HCT116 (cell line): ENCODE measurements at regions not wholly inside any gene's neighbourhood (a gene's known extent, or its start where the extent isn't known, plus 50 kb on each side); places are given as distances from the start of the nearest gene placed in this dataset.

Experiments used
- ATAC-seq: fragments of 200-7000 bp; cut with Tn5 transposase; 2 replicates; pipeline ENCODE4 v1.9.1; 2020; ENCODE audit warnings: mild to moderate bottlenecking, moderate library complexity
- BruUV-seq: library from RNA; stranded (reverse); fragments of 400-500 nt; replicated peaks from 2 replicates; lab custom pipeline; 2021; lab: Mats Ljungman, UMichigan
- CTCF ChIA-PET: fragments of 300-600 bp; sonication (Branson Sonifier 250); formaldehyde crosslinking; loops from one replicate; lab custom pipeline; 2021; ENCODE audit warnings: antibody characterized with exemption; lab: Charles Lee
- POLR2A ChIA-PET: fragments of 300-600, 350-600 bp; sonication (Branson Sonifier 250); formaldehyde crosslinking; loops from one replicate; lab custom pipeline; 2021; ENCODE audit warnings: antibody characterized with exemption; lab: Charles Lee
- RAD21 ChIA-PET, 2 experiments: fragments of 300-600 bp; sonication (Branson Sonifier 250); formaldehyde crosslinking; loops; one replicate each; lab custom pipeline; 2023; ENCODE audit warnings: low total read pairs in 2 of 2; ENCODE audit not compliant: uncharacterized antibody in 2 of 2, unreplicated experiment in 2 of 2, low non-redundant PET in 1 of 2; lab: Charles Lee
- DNase-seq: peaks from one replicate; pipeline ENCODE4 v3.0.0-alpha.2; 2010; ENCODE audit warnings: low read depth, low spot score
- H2AFZ ChIP-seq: fragments of 200-600 bp; shearing (Covaris generic), sonication (generic); 2 replicates; pipeline ENCODE4 v1.6.1; 2017; ENCODE audit warnings: low read depth, mixed run types, mixed read lengths, antibody characterized with exemption, low read length; ENCODE audit not compliant: poor library complexity, severe bottlenecking
- H3K27ac ChIP-seq: 2 replicates; pipeline ENCODE4 v1.5.1; 2012; ENCODE audit warnings: low read depth, low read length
- H3K27me3 ChIP-seq: fragments of 200-600 bp; sonication (generic); 2 replicates; pipeline ENCODE4 v1.6.1; 2016; ENCODE audit warnings: mixed run types, low read length, mixed read lengths; ENCODE audit not compliant: insufficient read depth
- H3K36me3 ChIP-seq, 2 experiments: fragments of 200-500 bp in 1 of 2; fragments of 200-600 bp in 1 of 2; sonication (Bioruptor generic) in 1 of 2; sonication (generic) in 1 of 2; 2 replicates each; pipeline versions ENCODE4 v1.5.1 to v1.6.1; 2014 to 2016; ENCODE audit warnings: low read length in 2 of 2, inconsistent platforms in 1 of 2, mixed read lengths in 1 of 2, mixed run types in 1 of 2; ENCODE audit not compliant: insufficient read depth in 2 of 2, control insufficient read depth in 1 of 2
- H3K4me1 ChIP-seq, 2 experiments: fragments of 200-600 bp in 1 of 2; sonication (generic) in 1 of 2; 2 replicates each; pipeline versions ENCODE4 v1.5.1 to v1.6.1; 2012 to 2017; ENCODE audit warnings: low read length in 2 of 2, inconsistent platforms in 1 of 2, mild to moderate bottlenecking in 1 of 2, mixed read lengths in 1 of 2, mixed run types in 1 of 2, moderate library complexity in 1 of 2; ENCODE audit not compliant: insufficient read depth in 2 of 2, control insufficient read depth in 1 of 2
- H3K4me2 ChIP-seq: fragments of 200-600 bp; sonication (generic); 2 replicates; pipeline ENCODE4 v1.6.1; 2017; ENCODE audit warnings: mixed run types, low read length, mixed read lengths
- H3K4me3 ChIP-seq, 2 experiments: fragments of 200-600 bp in 1 of 2; sonication (generic) in 1 of 2; replicated peaks in 1 of 2; 2 replicates each; pipeline ENCODE4 v1.5.1; 2011 to 2016; ENCODE audit warnings: low read length in 2 of 2, control low read depth in 1 of 2, low read depth in 1 of 2, mild to moderate bottlenecking in 1 of 2, mixed read lengths in 1 of 2, mixed run types in 1 of 2
- H3K79me2 ChIP-seq: fragments of 200-600 bp; sonication (generic); 2 replicates; pipeline ENCODE4 v1.6.1; 2017; ENCODE audit warnings: mild to moderate bottlenecking, mixed run types, low read length, moderate library complexity, mixed read lengths; ENCODE audit not compliant: insufficient read depth
- H3K9ac ChIP-seq: fragments of 200-600 bp; sonication (generic); 2 replicates; pipeline ENCODE4 v1.6.1; 2016; ENCODE audit warnings: low read length, mixed read lengths
- H3K9me2 ChIP-seq: fragments of 200-600 bp; sonication (generic), shearing (Covaris generic); 2 replicates; pipeline ENCODE4 v1.6.1; 2017; ENCODE audit warnings: mixed run types, mild to moderate bottlenecking, moderate library complexity; ENCODE audit not compliant: insufficient read depth
- H3K9me3 ChIP-seq, 2 experiments: fragments of 200-500 bp in 1 of 2; fragments of 200-600 bp in 1 of 2; sonication (Bioruptor generic) in 1 of 2; sonication (generic) in 1 of 2; 2 replicates each; pipeline ENCODE4 v1.6.1; 2014 to 2017; ENCODE audit warnings: low read length in 2 of 2, mixed read lengths in 2 of 2, inconsistent platforms in 1 of 2, low read depth in 1 of 2, mild to moderate bottlenecking in 1 of 2, mixed run types in 1 of 2, moderate library complexity in 1 of 2; ENCODE audit not compliant: control insufficient read depth in 1 of 2, insufficient read depth in 1 of 2
- H4K20me1 ChIP-seq: fragments of 200-600 bp; sonication (generic), shearing (Covaris generic); 2 replicates; pipeline ENCODE4 v1.6.1; 2017; ENCODE audit warnings: mixed run types, mild to moderate bottlenecking, moderate library complexity; ENCODE audit not compliant: insufficient read depth
- ATF3 ChIP-seq: IDR thresholded peaks from 2 replicates; pipeline ENCODE4 v1.6.1; 2012
- CBX3 ChIP-seq: IDR thresholded peaks from 2 replicates; pipeline ENCODE4 v1.6.1; 2012; ENCODE audit warnings: low read depth
- CEBPB ChIP-seq: IDR thresholded peaks from 2 replicates; pipeline ENCODE4 v1.6.1; 2012; ENCODE audit warnings: low read depth
- EZH2 ChIP-seq: fragments of 200-600 bp; sonication (generic); IDR thresholded peaks from 2 replicates; pipeline ENCODE4 v1.6.1; 2017; ENCODE audit warnings: antibody characterized with exemption, mixed run types
- FOSL1 ChIP-seq: IDR thresholded peaks from 2 replicates; pipeline ENCODE4 v1.6.1; 2012; ENCODE audit warnings: low read depth
- POLR2A ChIP-seq: IDR thresholded peaks from 2 replicates; pipeline ENCODE4 v1.7.0; 2011; ENCODE audit warnings: borderline replicate concordance; ENCODE audit not compliant: insufficient read depth, insufficient read length; ENCODE audit errors: extremely low read depth
- POLR2AphosphoS5 ChIP-seq: IDR thresholded peaks from 2 replicates; pipeline ENCODE4 v1.6.1; 2011; ENCODE audit warnings: mild to moderate bottlenecking, low read depth, low read length, moderate library complexity
- RAD21 ChIP-seq: IDR thresholded peaks from 2 replicates; pipeline ENCODE4 v1.6.1; 2012; ENCODE audit warnings: low read depth, mild to moderate bottlenecking
- TCF7L2 ChIP-seq: IDR thresholded peaks from 2 replicates; pipeline ENCODE4 v1.7.0; 2011; ENCODE audit warnings: borderline replicate concordance, inconsistent platforms; ENCODE audit not compliant: insufficient read depth, insufficient read length; ENCODE audit errors: extremely low read depth
- intact Hi-C: fragments of 100-400 bp; cut with micrococcal nuclease; formaldehyde crosslinking; loops from 2 replicates; pipeline ENCODE4 v1.10.0; 2022

- intact Hi-C loops, result no loop called here
- H3K4me1 ChIP-seq, result no peaks in the 10 kb centered on the region
- BruUV-seq, result no TSS peak
- H3K4me2 ChIP-seq, result no peak overlapping the region
- RAD21 ChIA-PET, result no interaction called here
- no peaks in the 10 kb centered on the region for H3K9me3 ChIP-seq
- TF ChIP-seq ATF3, result no peak
- TF ChIP-seq, all 23 proteins: peak for 0
- Histone ChIP-seq H3K4me3 (no peak overlapping the region), H3K9me2 (no peaks in the 10 kb centered on the region), H3K79me2 (no peaks in the 10 kb centered on the region), H3K36me3 (no peaks in the 10 kb centered on the region), H3K9ac (no peak overlapping the region), H3K27ac (no peak overlapping the region), H2AFZ (no peak overlapping the region), H3K27me3 (no peaks in the 10 kb centered on the region), H4K20me1 (no peaks in the 10 kb centered on the region)
- DNase-seq (no peak), ATAC-seq (no peak)
- CTCF ChIA-PET, result no interaction called here
- POLR2A ChIA-PET, result no interaction called here
Observed at GRCh38 chr7:108997480-108997879, 427.8 kb downstream of the DNAJB9 start.

- Histone ChIP-seq H3K4me3 (no peak overlapping the region), H3K9me3 (no peaks in the 10 kb centered on the region), H3K27ac (no peak overlapping the region), H3K4me1 (no peaks in the 10 kb centered on the region), H3K9ac (no peak overlapping the region), H3K4me2 (no peak overlapping the region), H3K9me2 (no peaks in the 10 kb centered on the region), H4K20me1 (no peaks in the 10 kb centered on the region), H2AFZ (no peak overlapping the region), H3K36me3 (no peaks in the 10 kb centered on the region), H3K79me2 (no peaks in the 10 kb centered on the region), H3K27me3 (no peaks in the 10 kb centered on the region)
- BruUV-seq, result no TSS peak
- ATAC-seq (no peak), DNase-seq (no peak)
- ChIA-PET CTCF (no interaction called here), RAD21 (no interaction called here), POLR2A (no interaction called here)
- TF ChIP-seq EZH2 (no peak), CEBPB (no peak)
- intact Hi-C loops, result no loop called here
Observed at GRCh38 chr7:109003742-109004141, 434.1 kb downstream of the DNAJB9 start.

GRCh38 chr7:109009636-109010035 lies 440.0 kb downstream of the DNAJB9 start:
- Histone ChIP-seq H3K27ac (no peak overlapping the region), H3K79me2 (no peaks in the 10 kb centered on the region), H3K4me2 (no peak overlapping the region), H3K36me3 (no peaks in the 10 kb centered on the region), H3K9me3 (no peaks in the 10 kb centered on the region), H3K9ac (no peak overlapping the region), H3K9me2 (no peaks in the 10 kb centered on the region), H3K27me3 (no peaks in the 10 kb centered on the region), H3K4me1 (no peaks in the 10 kb centered on the region), H3K4me3 (no peak overlapping the region), H4K20me1 (no peaks in the 10 kb centered on the region), H2AFZ (no peak overlapping the region)
- DNase-seq, result no peak
- no TSS peak for BruUV-seq
- ChIA-PET POLR2A (no interaction called here), RAD21 (no interaction called here), CTCF (no interaction called here)
- ATAC-seq, result no peak
- TF ChIP-seq POLR2A, result no peak
- TF ChIP-seq EZH2, result no peak
- TF ChIP-seq TCF7L2, result no peak
- TF ChIP-seq CBX3, result no peak
- TF ChIP-seq FOSL1, result no peak
- no peak for TF ChIP-seq POLR2AphosphoS5
- no peak for TF ChIP-seq RAD21
- intact Hi-C loops, result no loop called here
